Fibroblast of skin of right biceps (primary cell): ENCODE measurements at regions not wholly inside any gene's neighbourhood (a gene's known extent, or its start where the extent isn't known, plus 50 kb on each side); places are given as distances from the start of the nearest gene placed in this dataset.
"Not testable (repeated sequence)": the region's sequence is repeated elsewhere in the genome, so short reads cannot be mapped to it uniquely, and the experiment has no call there.

Source experiments
- DNase-seq: peaks from one replicate; pipeline ENCODE4 v3.0.0-alpha.2; 2013

DNA sequence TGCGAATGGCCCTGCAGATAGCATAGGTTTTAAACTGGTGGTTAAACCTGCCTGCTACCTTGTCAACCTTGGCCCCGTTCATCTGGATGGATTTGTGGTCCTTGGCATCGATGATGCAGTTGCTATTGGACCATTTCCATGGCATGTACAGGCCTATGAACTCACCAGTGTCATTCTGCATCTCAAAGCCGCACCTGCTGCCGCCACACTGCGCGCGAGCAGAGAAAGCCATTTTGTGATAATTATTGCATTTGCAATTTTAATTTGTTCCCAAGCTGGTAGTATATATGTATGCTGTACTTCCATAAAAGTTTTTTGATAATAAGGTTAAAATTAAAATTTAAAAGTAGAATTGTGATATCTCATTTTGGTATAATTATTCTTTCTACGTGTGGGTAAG, 94.8 kb upstream of the UXS1 start:
- DNase-seq, result no peak

DNA sequence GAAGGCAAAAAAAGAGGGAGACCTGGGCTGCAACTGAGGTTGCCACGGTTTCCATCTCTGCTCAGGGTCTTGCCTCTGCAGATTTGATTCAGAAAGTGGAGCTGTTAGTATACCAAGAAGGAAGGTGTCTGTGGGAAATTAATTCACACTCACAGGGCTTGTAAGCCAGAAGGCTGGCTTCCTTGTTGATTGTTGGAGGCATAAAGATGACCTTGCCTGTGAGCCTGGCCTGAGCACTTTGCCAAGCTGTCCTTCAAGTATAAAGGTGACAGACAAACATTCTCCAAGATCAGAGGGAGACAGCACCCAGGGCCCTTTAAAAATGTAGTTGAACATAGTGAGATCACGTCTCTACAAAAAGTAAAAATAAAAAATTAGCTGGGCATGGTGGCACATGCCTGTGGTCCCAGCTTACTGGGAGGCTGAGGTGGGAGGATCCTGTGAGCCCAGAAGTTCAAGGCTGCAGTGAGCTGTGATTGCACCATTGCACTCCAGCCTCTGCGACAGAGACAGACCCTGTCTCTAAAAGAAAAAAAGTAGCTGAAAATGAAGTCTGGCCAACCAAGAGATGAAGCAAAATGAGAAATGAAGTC, 91.2 kb upstream of the UXS1 start:
- DNase-seq, result no peak

DNA sequence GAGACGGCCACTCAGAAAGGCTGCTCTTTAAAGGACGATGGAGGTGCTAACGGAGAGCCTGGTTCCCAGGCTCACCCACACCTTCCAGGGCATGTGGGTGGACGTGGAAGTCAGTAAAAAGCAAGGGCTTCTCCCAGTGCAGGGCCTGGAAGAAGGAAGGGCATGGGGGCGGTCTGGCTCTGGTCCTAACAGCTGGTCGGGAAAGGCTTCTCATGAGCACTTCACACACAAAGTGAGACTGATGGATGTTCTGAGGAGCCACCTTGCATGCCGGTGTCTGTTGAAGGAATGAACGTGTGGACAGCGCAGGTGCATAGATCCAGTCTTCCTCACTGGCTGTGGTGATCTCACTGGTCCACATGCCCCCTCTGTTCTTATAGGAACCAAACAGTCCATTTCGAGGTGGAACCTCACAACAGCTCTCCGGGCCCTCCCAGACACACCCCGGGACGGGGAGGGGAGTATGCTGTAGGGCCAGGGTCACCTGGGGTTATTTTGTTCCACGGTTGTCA, 90.6 kb upstream of the UXS1 start:
- no peak for DNase-seq

DNA sequence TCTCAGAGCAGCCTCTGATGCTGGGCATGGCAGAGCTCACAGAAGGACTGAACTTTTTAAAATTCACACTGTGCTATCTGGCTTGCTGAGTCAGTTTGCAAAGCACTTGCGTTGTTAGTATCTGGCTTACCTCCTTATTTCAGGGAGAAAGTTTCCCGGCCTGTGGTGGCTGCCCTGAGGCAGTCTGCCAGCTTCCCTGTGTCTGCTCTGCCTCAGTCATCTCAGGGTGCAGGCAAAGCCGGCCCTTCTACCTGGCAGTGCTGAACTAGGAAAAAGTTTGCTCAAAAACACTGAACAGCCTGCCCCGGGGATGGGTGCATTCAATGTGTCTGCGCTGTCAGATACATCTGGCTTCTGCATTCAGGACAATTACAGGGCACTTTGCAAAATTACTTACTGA, 90.2 kb upstream of the UXS1 start:
- no peak for DNase-seq

DNA sequence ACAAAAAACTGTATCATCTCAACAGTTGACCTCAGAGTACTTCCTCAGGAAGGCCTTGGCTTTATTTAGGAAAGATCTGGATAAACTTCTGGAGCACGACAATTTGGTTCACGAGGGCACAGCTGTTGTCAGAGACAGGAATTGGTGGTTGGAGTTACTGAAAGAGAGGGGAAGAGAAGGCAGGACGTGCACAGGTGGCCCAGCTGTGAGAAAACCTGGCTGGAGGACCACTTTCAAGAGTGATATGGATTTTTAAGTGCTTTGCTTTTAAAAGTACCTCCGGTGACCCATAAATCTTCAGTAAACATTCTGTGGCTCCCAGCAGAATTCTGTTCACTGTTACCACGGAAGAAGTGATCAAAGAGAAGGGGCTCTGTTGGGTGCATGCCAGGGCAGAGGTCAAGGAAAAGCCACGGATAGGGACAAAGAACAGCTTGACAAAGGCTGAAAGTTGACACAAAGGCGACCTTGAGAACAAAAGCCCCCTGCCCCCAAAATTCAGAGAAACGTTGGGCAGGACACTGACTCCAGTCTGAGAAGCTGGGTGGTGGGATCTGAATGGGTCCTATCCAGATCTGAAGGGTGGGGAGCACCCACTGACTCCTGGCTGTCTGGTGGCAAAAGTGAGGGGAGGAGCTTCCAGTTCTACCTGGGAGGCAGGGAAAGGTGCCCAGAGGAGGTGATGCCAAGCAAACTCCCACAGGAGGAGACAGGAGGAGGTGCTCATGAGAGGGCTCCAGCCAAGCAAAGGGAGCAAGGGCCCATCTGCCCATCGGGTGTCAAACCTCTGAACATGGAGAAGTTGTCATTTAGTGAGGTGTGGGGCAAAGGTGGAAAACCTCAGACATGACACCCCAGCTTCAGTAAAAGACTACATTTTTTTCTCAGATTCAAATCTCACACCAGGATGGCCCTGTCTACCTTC, 89.4 kb upstream of the UXS1 start:
- not testable (repeated sequence) for DNase-seq

DNA sequence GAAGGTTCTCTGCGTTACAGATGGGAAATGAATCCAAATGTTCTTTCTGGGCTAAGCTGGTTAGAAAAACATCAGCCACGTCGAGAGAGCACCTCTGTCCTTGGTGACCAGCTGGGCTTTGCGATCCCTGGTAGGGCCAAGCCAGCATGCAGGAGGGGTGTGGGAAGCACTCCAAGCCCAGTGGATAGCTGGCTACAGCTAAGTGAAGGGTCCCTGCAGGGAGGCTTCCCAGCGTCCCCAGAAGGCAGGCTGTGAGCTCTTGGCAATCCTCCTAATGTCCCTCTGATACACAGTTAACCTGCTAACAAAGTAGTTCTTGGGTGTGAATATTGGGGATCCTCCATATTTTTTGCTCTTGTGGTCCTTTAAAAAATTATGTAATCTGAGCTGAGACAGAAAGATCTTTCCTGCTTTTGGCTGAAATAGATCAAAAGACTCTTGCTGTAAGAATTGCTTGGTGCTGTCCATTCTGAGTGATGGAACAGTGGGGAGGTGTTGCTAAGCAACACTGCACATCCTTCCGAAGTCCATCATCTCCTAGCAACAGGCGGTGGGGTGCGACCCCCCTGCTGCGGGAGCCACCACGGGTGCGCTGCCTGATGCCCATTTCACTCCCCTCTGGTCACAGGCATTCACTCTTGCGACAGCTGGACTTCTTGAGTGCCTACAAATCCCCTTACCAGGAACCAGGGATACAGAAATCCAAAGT, 88.5 kb upstream of the UXS1 start:
- no peak for DNase-seq

DNA sequence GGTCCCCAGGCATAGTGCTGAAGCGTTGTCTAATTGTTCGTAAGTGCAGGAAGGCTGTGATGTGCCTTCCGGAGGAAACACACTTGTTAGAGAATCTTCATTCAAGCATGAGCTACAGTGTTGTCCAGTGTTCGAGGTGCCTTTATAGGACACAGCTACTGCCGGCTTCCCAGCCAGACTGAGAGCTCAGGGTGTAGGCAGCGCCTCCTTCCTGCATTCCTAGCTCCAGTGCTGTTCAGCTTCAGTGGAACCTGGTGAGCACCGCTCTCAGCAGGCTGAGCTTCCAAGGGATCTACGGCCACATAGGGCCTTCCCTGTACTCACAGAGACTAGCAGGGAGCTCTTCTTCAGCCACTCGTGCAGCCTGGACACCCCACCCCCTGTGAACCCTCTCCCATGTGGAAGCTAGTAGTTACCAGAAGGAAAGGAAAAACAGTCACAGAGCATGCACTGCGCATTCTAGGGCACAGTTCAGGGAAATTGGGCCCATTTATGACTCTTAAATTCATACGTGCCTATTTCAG, 87.9 kb upstream of the UXS1 start:
- not testable (repeated sequence) for DNase-seq

DNA sequence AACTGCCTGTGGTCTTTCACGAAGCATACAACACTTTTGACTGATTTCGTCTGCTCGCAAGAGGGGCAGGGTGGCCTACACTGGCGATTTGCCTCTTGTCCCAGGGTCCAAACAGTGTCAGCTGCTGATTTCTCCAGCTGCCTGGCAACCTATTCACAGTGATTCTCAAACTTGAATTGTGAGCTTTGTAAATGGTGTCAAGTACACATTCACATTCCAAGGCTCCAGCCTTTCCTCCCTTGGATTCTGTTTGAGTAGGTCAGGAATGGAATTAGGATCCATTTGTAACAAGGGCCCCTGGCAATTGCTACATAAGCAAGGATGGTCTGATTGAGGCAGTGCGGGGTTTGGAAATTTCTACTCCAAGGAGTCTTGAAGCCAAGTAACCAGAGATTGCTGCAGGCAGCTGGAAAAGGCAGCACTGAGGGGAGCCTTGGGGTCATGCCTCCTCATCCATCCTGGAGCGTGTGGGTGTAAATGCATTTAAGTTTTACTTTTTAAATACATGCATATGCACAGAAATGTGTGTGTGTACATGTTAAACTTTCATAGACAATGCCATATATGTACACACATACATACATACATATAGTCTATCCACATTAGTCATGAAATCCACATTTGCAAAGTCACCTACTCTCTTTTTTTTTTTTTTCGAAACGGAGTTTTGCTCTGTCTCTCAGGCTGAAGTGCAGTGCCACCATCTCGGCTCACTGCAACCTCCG, 86.8 kb upstream of the UXS1 start:
- no peak for DNase-seq

DNA sequence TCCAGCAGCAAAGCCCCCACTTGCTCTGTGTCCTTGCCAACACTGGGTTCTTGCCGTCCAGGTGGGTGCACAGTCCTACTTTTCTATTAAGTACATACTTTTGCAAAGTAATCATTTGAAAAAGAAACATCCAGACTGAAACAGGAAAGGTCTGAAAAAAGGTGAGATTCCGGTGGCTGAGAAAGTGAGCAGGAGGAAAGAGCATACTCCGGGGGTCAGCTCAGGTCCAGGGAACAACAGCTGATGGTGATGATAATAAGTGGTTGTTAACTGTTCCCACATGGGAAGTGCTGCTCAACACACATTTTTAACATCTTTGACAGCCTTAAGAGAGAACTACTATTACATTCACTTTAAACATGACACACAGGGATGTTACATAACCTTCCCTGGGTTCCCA, 86.1 kb upstream of the UXS1 start:
- DNase-seq, result no peak

DNA sequence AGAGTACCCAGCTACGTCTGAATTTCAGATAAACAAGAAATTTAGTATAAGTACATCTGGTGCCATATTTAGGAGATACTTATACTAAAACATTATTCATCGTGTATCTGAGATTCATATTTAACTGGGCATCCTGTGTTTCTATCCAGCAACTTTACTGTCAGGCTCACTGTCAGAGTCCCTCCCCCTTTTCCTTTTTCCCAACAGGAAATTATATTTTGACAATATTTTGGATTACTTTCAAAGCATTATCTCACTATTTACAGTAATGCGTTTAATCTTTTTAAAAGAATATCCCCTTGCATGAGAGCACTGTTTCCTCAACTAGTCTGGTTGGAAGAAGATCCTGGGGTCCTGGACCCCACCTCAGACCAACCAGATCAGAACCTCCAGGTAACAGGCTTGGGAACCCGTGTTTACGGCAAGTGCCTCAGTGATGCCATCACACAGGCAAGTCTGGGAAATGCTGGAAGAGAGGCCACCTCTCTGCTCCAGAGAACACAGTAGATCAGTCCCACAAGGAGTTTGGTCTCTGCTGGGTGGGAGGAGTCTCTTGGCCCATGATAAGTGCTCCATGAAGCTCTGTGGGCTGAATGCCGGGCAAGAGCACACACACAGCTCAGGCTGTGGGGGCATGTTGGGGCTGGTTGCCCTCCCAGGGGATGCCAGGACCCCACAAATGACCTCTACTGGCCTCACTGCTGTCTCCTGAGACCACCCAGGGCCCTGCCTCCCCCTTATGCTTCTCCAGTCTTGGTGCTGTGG, 84.2 kb upstream of the UXS1 start:
- DNase-seq, result no peak

DNA sequence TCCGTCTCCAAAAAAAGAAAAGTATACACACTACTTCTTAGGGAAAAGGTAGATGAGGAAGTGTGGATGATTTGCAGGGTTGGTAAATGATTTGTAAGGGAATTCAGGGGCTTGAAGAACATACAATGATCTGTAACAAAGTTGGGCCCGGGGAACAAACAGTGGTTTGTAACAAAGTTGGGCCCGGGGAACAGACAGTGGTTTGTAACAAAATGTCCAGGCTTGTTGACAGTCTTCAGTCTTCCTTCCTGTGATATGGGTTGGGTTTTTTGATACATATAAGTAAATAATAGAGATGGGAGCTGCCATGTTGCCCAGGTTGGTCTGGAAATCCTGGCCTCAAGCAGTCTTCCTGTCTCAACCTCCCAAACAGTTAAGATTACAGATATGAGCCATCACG, 83.3 kb upstream of the UXS1 start:
- no peak for DNase-seq

DNA sequence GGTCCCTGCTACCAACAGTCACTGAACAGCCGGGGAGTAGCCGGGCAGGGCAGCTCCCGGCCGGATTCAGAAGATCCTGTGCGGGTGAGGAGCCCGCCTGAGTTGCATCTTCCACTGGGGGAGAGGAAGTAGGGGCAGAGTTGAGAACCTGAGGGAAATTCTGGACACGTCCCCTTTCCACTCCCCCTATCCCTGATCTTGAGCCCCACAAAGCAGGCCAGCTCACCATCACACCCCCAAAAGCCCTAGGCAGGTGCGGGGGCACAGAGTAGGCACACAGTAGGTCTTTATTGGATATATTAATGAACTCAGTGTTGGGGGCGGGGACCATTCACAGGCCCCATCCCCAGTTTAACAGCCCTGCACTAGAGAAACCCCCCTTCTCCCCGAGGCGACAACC, 81.9 kb upstream of the UXS1 start:
- no peak for DNase-seq

DNA sequence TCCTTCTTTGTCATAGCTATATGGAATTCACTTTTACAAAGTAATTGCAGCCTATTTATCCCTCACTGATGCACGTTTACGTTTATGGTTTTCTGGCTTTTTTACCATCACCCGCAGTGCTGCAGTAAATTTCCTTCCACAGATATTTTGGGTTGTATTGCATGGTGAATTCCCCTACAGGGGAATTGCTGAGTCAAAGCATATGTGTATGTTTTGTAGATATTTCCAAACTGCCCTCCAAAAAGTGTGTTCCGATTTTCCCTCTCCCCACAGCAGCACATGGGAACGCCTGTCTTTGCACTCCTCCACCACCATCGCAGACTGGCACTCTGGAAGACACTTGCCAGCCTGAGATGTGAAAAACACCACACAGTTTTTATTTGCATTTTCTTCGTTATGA, 80.6 kb upstream of the UXS1 start:
- DNase-seq, result no peak

DNA sequence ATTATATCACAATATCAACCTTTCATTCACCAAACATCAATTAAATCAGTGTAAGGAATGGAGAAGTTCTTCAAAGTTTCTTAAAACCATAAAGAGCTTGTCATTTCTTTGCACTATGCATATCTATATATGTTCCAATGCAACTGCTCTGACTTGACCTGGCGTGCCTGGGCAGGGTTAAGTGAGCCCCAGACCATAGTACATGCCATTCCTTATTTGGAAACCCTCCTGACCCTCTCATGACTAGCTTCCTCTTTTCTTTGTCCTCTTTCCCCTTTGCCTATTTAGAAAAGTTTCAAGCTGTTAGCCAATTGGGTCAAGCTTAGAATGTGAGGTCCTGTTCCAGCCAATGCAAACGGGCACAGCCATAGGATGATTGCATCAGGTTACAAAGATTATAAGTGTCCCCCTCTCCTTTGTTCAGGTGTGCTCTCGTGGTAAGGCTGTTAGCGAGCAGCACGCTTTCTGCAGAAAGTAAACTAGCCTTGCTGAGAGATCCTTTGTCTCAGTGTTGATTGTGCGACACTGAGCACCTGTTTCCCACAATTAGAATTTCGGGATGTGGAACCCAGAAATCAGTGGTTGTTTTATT, 78.2 kb upstream of the UXS1 start:
- no peak for DNase-seq

DNA sequence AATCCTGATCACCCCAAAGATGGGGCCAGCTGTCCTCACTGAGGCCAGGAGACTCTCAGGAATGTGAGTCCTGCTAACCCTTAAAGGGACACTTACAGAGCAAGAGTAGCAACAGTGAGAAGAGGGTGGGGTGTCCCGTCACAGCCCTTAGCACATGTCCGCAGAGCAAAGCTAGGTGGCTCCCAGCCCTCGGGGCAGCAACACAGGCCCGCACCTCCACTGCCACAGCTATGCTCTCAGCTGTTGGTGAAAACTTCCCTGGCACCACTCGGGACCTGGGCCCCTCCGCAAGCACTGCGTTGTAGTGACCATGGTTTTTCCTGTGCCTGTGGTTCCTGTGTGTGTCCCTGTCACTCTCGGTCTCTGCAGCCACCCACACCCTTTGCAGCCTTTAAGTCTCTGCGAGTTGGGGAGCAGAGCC, 76.4 kb upstream of the UXS1 start:
- DNase-seq, result no peak

DNA sequence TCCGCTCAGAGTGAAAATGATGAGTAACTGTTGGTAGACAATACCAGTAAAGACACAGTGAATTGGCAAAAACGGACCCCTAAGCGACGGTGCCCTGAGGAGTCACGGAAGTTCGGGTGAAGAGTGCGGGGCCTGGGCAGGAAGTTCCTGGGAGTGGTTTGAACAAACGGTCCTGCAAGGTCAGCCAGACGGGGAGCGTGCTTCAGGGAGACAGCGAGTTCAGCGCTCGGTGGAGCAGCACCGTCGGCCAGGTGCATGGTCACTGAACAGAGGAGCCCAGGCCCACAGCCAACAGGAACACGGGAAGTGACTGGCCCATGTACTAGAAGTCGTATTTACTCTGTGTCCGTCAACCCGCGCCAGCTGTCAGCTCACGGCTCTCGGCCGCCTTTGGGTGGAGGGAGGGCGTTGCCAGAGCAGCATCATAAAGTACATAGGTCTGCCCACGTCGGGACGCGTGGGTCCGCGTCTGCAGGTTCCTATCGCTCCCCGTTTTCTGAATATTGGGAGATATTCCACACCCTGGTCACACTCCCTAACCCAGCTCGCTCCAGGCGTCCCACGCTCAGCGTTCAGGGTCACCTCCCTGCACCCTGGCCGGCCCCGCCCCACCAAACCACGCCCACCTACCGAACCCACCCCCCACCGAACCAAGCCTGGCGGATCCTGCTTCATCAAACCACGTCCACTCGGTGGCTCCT, 75.6 kb upstream of the UXS1 start:
- DNase-seq, result no peak

DNA sequence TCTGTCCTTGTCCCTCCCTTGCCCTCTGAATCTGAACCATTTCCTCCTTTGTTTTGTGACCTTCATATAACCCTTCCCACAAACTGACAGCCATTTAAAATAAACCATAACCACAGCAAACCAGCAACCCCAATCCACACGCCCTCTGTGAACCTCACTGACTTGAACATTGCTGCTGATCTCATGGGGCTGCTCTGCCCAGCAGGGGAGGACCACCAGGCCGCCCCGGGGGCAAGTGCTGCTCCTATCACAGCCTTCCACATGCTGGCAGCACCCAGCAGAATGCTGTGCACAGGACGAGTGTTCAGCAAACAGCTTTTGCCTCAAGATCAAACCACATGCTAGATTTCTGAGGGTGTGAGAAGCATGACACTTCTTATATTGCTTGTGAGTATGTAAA, 73.9 kb upstream of the UXS1 start:
- no peak for DNase-seq

DNA sequence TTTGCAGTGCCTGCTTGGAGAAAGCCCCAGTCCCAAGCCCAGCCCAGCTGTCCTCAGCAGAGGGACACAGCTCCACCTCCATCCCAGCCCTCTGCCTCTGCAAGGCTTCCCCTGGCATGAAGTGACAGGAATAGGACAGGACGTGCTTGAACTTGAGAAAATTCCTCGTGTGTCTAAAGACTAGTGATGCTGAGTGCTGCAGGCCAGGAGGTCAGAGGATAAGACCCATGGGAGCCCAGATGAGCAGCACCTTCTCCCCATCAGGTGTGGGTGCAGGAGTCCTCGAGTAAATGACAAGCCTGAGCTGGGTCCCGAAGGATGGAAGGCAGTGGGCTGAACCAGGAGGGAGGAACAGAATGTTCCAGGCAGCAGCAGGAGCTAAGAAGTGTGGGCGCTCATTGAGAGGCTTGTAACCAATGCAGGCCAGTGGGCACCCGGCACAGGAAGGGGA, 67.8 kb upstream of the UXS1 start:
- DNase-seq, result no peak

DNA sequence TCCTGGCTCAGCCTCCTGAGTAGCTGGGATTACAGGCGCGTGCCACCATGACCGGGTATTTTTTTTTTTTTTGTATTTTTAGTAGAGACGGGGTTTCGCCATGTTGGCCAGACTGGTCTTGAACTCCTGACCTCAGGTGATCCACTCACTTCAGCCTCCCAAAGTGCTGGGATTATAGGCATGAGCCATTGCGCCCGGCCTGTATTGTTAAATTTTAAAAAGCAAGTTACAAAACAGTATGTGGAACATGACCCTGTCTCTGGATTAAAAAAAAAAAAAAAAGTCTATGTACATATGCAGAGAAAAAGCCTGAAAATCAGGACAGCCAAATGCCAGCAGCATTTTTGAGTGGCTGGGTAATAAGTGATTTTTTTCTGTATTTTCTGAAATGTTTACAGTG, 64.8 kb upstream of the UXS1 start:
- not testable (repeated sequence) for DNase-seq

DNA sequence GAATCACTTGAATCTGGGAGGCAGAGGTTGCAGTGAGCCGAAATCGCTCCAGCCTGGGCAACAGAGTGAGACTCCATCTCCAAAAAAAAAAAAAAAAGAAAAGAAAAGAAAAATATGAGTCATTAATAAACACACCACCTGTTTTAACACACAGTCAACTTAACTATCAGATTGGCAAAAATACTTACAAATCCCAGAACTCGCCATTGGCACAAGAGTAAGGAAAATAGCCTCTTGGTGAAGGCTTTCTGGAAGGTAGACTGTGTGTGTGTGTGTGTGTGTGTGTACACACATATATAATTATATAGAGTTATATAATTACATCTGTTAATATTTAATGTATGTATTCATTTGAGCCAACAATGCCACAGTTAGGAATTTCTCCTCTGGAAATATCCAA, 63.7 kb upstream of the UXS1 start:
- DNase-seq, result no peak

DNA sequence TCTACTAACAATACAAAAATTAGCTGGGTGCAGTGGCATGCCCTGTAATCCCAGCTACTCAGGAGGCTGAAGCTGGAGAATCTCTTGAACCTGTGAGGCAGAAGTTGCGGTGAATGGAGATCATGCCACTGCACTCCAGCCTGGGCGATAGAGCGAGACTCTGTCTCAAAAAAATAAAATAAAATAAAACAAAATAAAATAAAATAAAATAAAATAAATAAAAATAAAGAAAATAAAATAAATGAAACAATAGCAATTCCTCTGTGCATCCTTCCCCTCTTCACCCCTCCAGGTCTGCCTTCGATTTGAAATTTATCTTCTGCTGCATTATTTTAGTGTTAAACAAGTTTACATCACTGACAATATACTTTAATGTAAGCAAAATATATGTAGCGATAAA, 63.0 kb upstream of the UXS1 start:
- DNase-seq, result no peak
